ENCODE measurements at regions not wholly inside any gene's neighbourhood (a gene's known extent, or its start where the extent isn't known, plus 50 kb on each side); places are given as distances from the start of the nearest gene placed in this dataset.

DNA sequence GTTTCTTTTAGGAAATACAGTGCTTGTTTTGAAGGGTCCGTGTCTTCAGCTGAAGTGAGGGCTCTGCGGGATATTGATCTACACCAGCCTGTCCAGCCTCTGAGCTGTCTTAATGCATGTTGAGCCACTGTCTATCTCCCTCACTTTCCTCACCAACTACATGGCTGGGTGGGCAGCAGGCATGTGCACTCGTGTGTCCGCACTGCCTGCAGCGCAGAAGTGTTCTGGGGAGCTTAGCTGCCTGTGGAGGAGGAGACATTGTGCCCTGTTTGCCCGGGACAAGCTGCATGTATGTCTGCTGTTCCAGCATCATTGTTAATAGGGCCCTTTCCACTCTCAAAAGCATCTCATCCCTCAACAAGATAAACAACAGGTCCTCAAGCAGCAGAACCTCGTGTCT, 133.1 kb upstream of the EEPD1 start:
- Histone ChIP-seq H2BK12ac (ENCODE audit: insufficient read length, low read depth, low read length) (no peak overlapping the region), H2BK5ac (ENCODE audit: insufficient read length, low read length) (no peak overlapping the region), H3K4me1 (ENCODE audit: insufficient read depth, low read length) (no peaks in the 10 kb centered on the region), H3K9me3 (ENCODE audit: control insufficient read depth, low read depth, low read length) (no peaks in the 10 kb centered on the region), H2AK5ac (ENCODE audit: insufficient read length, low read length) (no peak overlapping the region), H3K4me2 (ENCODE audit: insufficient read depth, insufficient read length, low read length) (no peak overlapping the region), H3K79me1 (ENCODE audit: insufficient read depth, low read depth, low read length, poor library complexity, severe bottlenecking) (no peaks in the 10 kb centered on the region), H3T11ph (ENCODE audit: low read length) (no peak overlapping the region), H3K79me2 (ENCODE audit: insufficient read depth, low read length) (no peaks in the 10 kb centered on the region), H4K5ac (ENCODE audit: insufficient read length, low read depth, low read length) (no peak overlapping the region), H3K27ac (ENCODE audit: insufficient read length, low read depth, low read length) (no peak overlapping the region), H3K23ac (ENCODE audit: insufficient read length, low read depth, low read length) (no peak overlapping the region), H3K27me3 (ENCODE audit: insufficient read depth, low read length) (no peaks in the 10 kb centered on the region), H4K8ac (replicated peaks; ENCODE audit: insufficient read length, low read depth, low read length) (no peak overlapping the region), H4K91ac (ENCODE audit: insufficient read length, low read depth, low read length) (no peak overlapping the region), H3K23me2 (ENCODE audit: insufficient read length, low read depth, low read length, poor library complexity, severe bottlenecking) (no peaks in the 10 kb centered on the region), H3K56ac (ENCODE audit: insufficient read length, low read depth, low read length) (no peak overlapping the region), H3K14ac (ENCODE audit: insufficient read depth, low read length) (no peak overlapping the region), H3K9ac (ENCODE audit: extremely low read depth, insufficient read length, low read length) (no peak overlapping the region), H2BK20ac (ENCODE audit: low read depth, low read length, poor library complexity, severe bottlenecking) (no peak overlapping the region), H3K18ac (ENCODE audit: insufficient read length, low read depth, low read length) (no peak overlapping the region), H2BK15ac (ENCODE audit: low read depth, low read length) (no peak overlapping the region), H2AFZ (ENCODE audit: low read length) (no peak overlapping the region), H2BK120ac (ENCODE audit: low read depth, low read length, poor library complexity, severe bottlenecking) (no peak overlapping the region), H3K4ac (ENCODE audit: low read depth, low read length) (no peak overlapping the region), H4K20me1 (ENCODE audit: control insufficient read depth, insufficient read depth, insufficient read length) (no peaks in the 10 kb centered on the region)
- H3K27me3 Mint-ChIP-seq (ENCODE audit: low read depth) = peaks cover 7% of the 10 kb centered on the region
- DNase-seq = no peak
- no peaks in the 10 kb centered on the region for H3K9me3 Mint-ChIP-seq
- no peak overlapping the region for H3K4me3 Mint-ChIP-seq
- TF ChIP-seq, protein P1, sequence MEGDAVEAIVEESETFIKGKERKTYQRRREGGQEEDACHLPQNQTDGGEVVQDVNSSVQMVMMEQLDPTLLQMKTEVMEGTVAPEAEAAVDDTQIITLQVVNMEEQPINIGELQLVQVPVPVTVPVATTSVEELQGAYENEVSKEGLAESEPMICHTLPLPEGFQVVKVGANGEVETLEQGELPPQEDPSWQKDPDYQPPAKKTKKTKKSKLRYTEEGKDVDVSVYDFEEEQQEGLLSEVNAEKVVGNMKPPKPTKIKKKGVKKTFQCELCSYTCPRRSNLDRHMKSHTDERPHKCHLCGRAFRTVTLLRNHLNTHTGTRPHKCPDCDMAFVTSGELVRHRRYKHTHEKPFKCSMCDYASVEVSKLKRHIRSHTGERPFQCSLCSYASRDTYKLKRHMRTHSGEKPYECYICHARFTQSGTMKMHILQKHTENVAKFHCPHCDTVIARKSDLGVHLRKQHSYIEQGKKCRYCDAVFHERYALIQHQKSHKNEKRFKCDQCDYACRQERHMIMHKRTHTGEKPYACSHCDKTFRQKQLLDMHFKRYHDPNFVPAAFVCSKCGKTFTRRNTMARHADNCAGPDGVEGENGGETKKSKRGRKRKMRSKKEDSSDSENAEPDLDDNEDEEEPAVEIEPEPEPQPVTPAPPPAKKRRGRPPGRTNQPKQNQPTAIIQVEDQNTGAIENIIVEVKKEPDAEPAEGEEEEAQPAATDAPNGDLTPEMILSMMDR (conservative IDR thresholded peaks at IDR 0.05) = no peak
- peaks cover 2 to 4% of the 10 kb centered on the region in 2 experiments for H3K4me1 Mint-ChIP-seq
- no CpG with 5 or more reads among the region's 7 CpGs for WGBS (ENCODE audit: extremely low coverage, insufficient read length, low lambda C conversion rate)
- no peak overlapping the region for H3K27ac Mint-ChIP-seq
- no peaks in the 10 kb centered on the region for H3K36me3 Mint-ChIP-seq (ENCODE audit: insufficient read depth in 1 of 3, low read depth in 3 of 3)
